SK-N-SH treated with all-trans-retinoic acid at 6 μM for 48 hours (cell line): ENCODE measurements at regions not wholly inside any gene's neighbourhood (a gene's known extent, or its start where the extent isn't known, plus 50 kb on each side); places are given as distances from the start of the nearest gene placed in this dataset.

Source experiments
- ATAC-seq: fragments of 200-7000 bp; cut with Tn5 transposase; 3 replicates; pipeline ENCODE4 v1.9.1; 2020; ENCODE audit warnings: mild to moderate bottlenecking, moderate library complexity
- ARNTL ChIP-seq: fragments of 450-650 bp; formaldehyde crosslinking; IDR thresholded peaks from 2 replicates; pipeline ENCODE4 v1.5.0; 2020; ENCODE audit warnings: low read depth, mild to moderate bottlenecking, moderate library complexity, borderline replicate concordance
- CSDC2 ChIP-seq: fragments of 250-450 bp; sonication (Bioruptor Pico); IDR thresholded peaks from 2 replicates; pipeline ENCODE4 v1.5.0; 2020; ENCODE audit warnings: mild to moderate bottlenecking, moderate library complexity
- CSRNP3 ChIP-seq: fragments of 250-450 bp; sonication (Bioruptor Pico); IDR thresholded peaks from 2 replicates; pipeline ENCODE4 v1.5.1; 2021; ENCODE audit warnings: mild to moderate bottlenecking, moderate library complexity
- ESRRG ChIP-seq: fragments of 250-450 bp; sonication (Bioruptor Pico); IDR thresholded peaks from 2 replicates; pipeline ENCODE4 v1.6.1; 2021; ENCODE audit warnings: mild to moderate bottlenecking
- ISL1 ChIP-seq: fragments of 250-450 bp; sonication (Bioruptor Pico); IDR thresholded peaks from 2 replicates; pipeline ENCODE4 v2.1.2; 2022; ENCODE audit warnings: mild to moderate bottlenecking, moderate library complexity
- OSR1 ChIP-seq: fragments of 250-450 bp; sonication (Bioruptor Pico); IDR thresholded peaks from 2 replicates; pipeline ENCODE4 v1.8.0; 2022; ENCODE audit warnings: moderate library complexity, mild to moderate bottlenecking, inconsistent platforms
- POU6F1 ChIP-seq: fragments of 250-450 bp; sonication (Bioruptor Pico); IDR thresholded peaks from 2 replicates; pipeline ENCODE4 v1.8.0; 2021; ENCODE audit warnings: low read depth, mild to moderate bottlenecking, moderate library complexity, borderline replicate concordance
- PPARA ChIP-seq: fragments of 250-450 bp; sonication (Bioruptor Pico); IDR thresholded peaks from 2 replicates; pipeline ENCODE4 v1.5.0; 2020; ENCODE audit warnings: mild to moderate bottlenecking, borderline replicate concordance
- RARB ChIP-seq: fragments of 250-450 bp; sonication (Bioruptor Pico); IDR thresholded peaks from 2 replicates; pipeline ENCODE4 v1.8.0; 2021; ENCODE audit warnings: mild to moderate bottlenecking, moderate library complexity
- SNAI2 ChIP-seq: fragments of 250-450 bp; sonication (Bioruptor Pico); IDR thresholded peaks from 2 replicates; pipeline ENCODE4 v1.5.0; 2020; ENCODE audit warnings: mild to moderate bottlenecking, moderate library complexity
- TCF4 ChIP-seq: fragments of 250-450 bp; sonication (Bioruptor Pico); IDR thresholded peaks from 2 replicates; pipeline ENCODE4 v1.8.0; 2021; ENCODE audit warnings: mild to moderate bottlenecking, moderate library complexity, borderline replicate concordance
- TOX ChIP-seq: fragments of 250-450 bp; sonication (Bioruptor Pico); IDR thresholded peaks from 2 replicates; pipeline ENCODE4 v1.8.0; 2021; ENCODE audit warnings: mild to moderate bottlenecking, moderate library complexity, borderline replicate concordance
- ZC3H10 ChIP-seq: fragments of 250-450 bp; sonication (Bioruptor Pico); IDR thresholded peaks from 2 replicates; pipeline ENCODE4 v1.5.1; 2021; ENCODE audit warnings: mild to moderate bottlenecking, moderate library complexity
- ZFP3 ChIP-seq: fragments of 250-450 bp; sonication (Bioruptor Pico); IDR thresholded peaks from 2 replicates; pipeline ENCODE4 v1.5.0; 2020; ENCODE audit warnings: mild to moderate bottlenecking, moderate library complexity
- ZFP30 ChIP-seq: fragments of 450-650 bp; formaldehyde crosslinking; IDR thresholded peaks from 2 replicates; pipeline ENCODE4 v1.5.0; 2022; ENCODE audit warnings: mild to moderate bottlenecking, moderate library complexity
- ZNF70 ChIP-seq: fragments of 450-650 bp; formaldehyde crosslinking; IDR thresholded peaks from 2 replicates; pipeline ENCODE4 v1.5.0; 2020; ENCODE audit warnings: mild to moderate bottlenecking, moderate library complexity
- ZNF8 ChIP-seq: fragments of 450-650 bp; formaldehyde crosslinking; IDR thresholded peaks from 2 replicates; pipeline ENCODE4 v1.5.0; 2020; ENCODE audit warnings: mild to moderate bottlenecking, moderate library complexity
- TF ChIP-seq, protein P1 (sequence below): fragments of 250-450 bp; sonication (Bioruptor Pico); IDR thresholded peaks from 2 replicates; pipeline ENCODE4 v1.5.0; 2020; ENCODE audit warnings: mild to moderate bottlenecking, moderate library complexity
- TF ChIP-seq, protein P2 (sequence below): fragments of 250-450 bp; sonication (Bioruptor Pico); IDR thresholded peaks from 2 replicates; pipeline ENCODE4 v1.8.0; 2020; ENCODE audit warnings: mild to moderate bottlenecking, moderate library complexity, borderline replicate concordance
- TF ChIP-seq, protein P3 (sequence below): fragments of 250-450 bp; sonication (Bioruptor Pico); IDR thresholded peaks from 2 replicates; pipeline ENCODE4 v1.5.1; 2020; ENCODE audit warnings: low read depth, mild to moderate bottlenecking, moderate library complexity

DNA sequence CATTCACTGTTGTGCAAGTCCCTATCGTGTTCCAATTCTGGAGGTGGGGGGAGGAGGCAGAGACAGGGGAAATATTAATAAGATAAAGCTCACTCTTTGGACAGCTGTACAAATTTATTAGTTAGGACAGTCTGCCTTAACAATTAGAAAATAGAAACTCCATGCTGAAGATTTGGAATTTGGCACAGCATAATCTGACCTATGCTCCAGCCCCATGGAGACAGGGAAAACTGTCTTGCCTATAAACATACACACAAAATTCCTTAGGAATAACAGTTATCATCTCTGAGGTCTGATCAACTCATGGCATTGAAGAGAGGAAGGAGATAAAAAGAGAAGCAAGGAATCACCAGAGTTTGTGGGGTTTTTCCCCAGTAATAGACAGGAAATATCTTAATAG, 335.4 kb upstream of the MEOX2 start:
- ATAC-seq, result no peak

DNA sequence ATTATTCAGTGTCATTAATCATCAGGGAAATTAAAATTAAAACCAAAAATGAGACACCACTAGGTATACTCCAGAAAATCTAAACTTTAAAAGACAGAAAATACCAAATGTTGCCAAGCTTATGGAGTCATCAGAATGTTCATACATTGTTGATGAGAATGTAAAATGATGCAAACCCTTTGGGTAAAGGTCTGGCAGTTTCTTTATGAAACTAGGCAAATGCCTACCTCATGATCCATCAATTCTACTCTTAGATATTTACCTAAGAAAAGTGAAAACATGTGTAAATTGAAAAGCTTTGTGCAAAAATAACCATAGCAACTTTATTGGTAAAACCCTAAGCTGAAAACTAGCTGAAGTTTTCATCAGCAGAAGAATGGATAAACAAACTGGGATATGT, 329.5 kb upstream of the MEOX2 start:
- no peak for ATAC-seq
- TF ChIP-seq OSR1 (CRISPR knock-in tag) (no peak), ZNF70 (CRISPR knock-in tag) (no peak), CSRNP3 (no peak), TCF4 (CRISPR knock-in tag) (no peak), CSDC2 (CRISPR knock-in tag) (no peak), SNAI2 (CRISPR knock-in tag) (no peak), PPARA (CRISPR knock-in tag) (no peak), POU6F1 (CRISPR knock-in tag) (no peak)

More for the DNA sequence above, 335.4 kb upstream of the MEOX2 start:
- TF ChIP-seq TOX (CRISPR knock-in tag) (no peak), ZFP30 (CRISPR knock-in tag) (no peak), ESRRG (CRISPR knock-in tag) (no peak), RARB (no peak), CSDC2 (CRISPR knock-in tag) (no peak), ZNF70 (CRISPR knock-in tag) (no peak), ZC3H10 (CRISPR knock-in tag) (no peak), ISL1 (no peak), PPARA (CRISPR knock-in tag) (no peak), OSR1 (CRISPR knock-in tag) (no peak), ZNF8 (no peak)
- TF ChIP-seq, protein P1, sequence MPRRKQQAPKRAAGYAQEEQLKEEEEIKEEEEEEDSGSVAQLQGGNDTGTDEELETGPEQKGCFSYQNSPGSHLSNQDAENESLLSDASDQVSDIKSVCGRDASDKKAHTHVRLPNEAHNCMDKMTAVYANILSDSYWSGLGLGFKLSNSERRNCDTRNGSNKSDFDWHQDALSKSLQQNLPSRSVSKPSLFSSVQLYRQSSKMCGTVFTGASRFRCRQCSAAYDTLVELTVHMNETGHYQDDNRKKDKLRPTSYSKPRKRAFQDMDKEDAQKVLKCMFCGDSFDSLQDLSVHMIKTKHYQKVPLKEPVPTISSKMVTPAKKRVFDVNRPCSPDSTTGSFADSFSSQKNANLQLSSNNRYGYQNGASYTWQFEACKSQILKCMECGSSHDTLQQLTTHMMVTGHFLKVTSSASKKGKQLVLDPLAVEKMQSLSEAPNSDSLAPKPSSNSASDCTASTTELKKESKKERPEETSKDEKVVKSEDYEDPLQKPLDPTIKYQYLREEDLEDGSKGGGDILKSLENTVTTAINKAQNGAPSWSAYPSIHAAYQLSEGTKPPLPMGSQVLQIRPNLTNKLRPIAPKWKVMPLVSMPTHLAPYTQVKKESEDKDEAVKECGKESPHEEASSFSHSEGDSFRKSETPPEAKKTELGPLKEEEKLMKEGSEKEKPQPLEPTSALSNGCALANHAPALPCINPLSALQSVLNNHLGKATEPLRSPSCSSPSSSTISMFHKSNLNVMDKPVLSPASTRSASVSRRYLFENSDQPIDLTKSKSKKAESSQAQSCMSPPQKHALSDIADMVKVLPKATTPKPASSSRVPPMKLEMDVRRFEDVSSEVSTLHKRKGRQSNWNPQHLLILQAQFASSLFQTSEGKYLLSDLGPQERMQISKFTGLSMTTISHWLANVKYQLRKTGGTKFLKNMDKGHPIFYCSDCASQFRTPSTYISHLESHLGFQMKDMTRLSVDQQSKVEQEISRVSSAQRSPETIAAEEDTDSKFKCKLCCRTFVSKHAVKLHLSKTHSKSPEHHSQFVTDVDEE (CRISPR knock-in tag), result no peak
- TF ChIP-seq, protein P2, sequence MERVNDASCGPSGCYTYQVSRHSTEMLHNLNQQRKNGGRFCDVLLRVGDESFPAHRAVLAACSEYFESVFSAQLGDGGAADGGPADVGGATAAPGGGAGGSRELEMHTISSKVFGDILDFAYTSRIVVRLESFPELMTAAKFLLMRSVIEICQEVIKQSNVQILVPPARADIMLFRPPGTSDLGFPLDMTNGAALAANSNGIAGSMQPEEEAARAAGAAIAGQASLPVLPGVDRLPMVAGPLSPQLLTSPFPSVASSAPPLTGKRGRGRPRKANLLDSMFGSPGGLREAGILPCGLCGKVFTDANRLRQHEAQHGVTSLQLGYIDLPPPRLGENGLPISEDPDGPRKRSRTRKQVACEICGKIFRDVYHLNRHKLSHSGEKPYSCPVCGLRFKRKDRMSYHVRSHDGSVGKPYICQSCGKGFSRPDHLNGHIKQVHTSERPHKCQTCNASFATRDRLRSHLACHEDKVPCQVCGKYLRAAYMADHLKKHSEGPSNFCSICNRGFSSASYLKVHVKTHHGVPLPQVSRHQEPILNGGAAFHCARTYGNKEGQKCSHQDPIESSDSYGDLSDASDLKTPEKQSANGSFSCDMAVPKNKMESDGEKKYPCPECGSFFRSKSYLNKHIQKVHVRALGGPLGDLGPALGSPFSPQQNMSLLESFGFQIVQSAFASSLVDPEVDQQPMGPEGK, result no peak

- TF ChIP-seq CSDC2 (CRISPR knock-in tag) (no peak), RARB (no peak), POU6F1 (CRISPR knock-in tag) (no peak), ESRRG (CRISPR knock-in tag) (no peak), ARNTL (CRISPR knock-in tag) (no peak), ZNF8 (no peak), ZFP3 (no peak)
- TF ChIP-seq, protein P3, sequence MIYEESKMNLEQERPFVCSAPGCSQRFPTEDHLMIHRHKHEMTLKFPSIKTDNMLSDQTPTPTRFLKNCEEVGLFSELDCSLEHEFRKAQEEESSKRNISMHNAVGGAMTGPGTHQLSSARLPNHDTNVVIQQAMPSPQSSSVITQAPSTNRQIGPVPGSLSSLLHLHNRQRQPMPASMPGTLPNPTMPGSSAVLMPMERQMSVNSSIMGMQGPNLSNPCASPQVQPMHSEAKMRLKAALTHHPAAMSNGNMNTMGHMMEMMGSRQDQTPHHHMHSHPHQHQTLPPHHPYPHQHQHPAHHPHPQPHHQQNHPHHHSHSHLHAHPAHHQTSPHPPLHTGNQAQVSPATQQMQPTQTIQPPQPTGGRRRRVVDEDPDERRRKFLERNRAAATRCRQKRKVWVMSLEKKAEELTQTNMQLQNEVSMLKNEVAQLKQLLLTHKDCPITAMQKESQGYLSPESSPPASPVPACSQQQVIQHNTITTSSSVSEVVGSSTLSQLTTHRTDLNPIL (CRISPR knock-in tag), result no peak
- TF ChIP-seq, protein P1 (CRISPR knock-in tag), result no peak
- TF ChIP-seq, protein P2, result no peak
- no peak for ATAC-seq
Observed at GRCh38 chr7:16014031-16014430, 327.5 kb upstream of the MEOX2 start.
